ENCODE measurements at regions not wholly inside any gene's neighbourhood (a gene's known extent, or its start where the extent isn't known, plus 50 kb on each side); places are given as distances from the start of the nearest gene placed in this dataset.
A peak's percentile ranks its signal among the peaks of the same experiment; 100 is the strongest.

GRCh38 chr7:26090927-26091519, 61.0 kb upstream of the NFE2L3 start:
- DNase-seq (ENCODE audit: insufficient read length, low spot score) (peak; percentile 42), FAIRE-seq (peak; percentile 90)
- TF ChIP-seq, protein P1, sequence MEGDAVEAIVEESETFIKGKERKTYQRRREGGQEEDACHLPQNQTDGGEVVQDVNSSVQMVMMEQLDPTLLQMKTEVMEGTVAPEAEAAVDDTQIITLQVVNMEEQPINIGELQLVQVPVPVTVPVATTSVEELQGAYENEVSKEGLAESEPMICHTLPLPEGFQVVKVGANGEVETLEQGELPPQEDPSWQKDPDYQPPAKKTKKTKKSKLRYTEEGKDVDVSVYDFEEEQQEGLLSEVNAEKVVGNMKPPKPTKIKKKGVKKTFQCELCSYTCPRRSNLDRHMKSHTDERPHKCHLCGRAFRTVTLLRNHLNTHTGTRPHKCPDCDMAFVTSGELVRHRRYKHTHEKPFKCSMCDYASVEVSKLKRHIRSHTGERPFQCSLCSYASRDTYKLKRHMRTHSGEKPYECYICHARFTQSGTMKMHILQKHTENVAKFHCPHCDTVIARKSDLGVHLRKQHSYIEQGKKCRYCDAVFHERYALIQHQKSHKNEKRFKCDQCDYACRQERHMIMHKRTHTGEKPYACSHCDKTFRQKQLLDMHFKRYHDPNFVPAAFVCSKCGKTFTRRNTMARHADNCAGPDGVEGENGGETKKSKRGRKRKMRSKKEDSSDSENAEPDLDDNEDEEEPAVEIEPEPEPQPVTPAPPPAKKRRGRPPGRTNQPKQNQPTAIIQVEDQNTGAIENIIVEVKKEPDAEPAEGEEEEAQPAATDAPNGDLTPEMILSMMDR (IDR thresholded peaks at IDR 0.05; ENCODE audit: insufficient read depth, missing control alignments), result peak; percentile 69

DNA sequence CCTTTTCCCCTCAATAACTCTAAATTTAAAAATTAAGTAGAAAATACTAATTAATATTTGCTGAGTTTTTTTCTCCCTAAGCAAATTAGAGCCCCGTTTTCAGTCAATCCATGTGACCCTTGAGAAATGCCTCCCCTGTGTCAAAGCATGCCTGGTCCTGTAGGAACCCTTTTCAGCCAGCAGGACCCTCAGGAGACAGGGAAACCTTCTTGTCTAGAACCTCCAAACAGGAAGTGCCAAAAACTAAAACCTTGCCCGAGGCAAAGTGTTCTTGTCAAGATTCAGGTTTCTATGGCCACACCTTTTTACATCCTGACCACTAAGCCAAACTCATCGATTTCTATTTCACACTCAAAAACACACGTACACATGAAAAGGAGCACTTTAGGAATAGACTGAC, 60.1 kb upstream of the NFE2L3 start:
- TF ChIP-seq, protein P1 (IDR thresholded peaks at IDR 0.05; ENCODE audit: insufficient read depth, missing control alignments), result no peak
- no peak for FAIRE-seq
- no peak for DNase-seq (ENCODE audit: insufficient read length, low spot score)

- TF ChIP-seq, protein P1 (IDR thresholded peaks at IDR 0.05; ENCODE audit: insufficient read depth, missing control alignments), result no peak
- DNase-seq (ENCODE audit: insufficient read length, low spot score), result no peak
- no peak for FAIRE-seq
Observed at GRCh38 chr7:26093023-26093422, 59.0 kb upstream of the NFE2L3 start.

- FAIRE-seq (no peak), DNase-seq (ENCODE audit: insufficient read length, low spot score) (no peak)
- TF ChIP-seq, protein P1 (IDR thresholded peaks at IDR 0.05; ENCODE audit: insufficient read depth, missing control alignments), result no peak
Observed at GRCh38 chr7:26096136-26096535, 55.9 kb upstream of the NFE2L3 start.

DNA sequence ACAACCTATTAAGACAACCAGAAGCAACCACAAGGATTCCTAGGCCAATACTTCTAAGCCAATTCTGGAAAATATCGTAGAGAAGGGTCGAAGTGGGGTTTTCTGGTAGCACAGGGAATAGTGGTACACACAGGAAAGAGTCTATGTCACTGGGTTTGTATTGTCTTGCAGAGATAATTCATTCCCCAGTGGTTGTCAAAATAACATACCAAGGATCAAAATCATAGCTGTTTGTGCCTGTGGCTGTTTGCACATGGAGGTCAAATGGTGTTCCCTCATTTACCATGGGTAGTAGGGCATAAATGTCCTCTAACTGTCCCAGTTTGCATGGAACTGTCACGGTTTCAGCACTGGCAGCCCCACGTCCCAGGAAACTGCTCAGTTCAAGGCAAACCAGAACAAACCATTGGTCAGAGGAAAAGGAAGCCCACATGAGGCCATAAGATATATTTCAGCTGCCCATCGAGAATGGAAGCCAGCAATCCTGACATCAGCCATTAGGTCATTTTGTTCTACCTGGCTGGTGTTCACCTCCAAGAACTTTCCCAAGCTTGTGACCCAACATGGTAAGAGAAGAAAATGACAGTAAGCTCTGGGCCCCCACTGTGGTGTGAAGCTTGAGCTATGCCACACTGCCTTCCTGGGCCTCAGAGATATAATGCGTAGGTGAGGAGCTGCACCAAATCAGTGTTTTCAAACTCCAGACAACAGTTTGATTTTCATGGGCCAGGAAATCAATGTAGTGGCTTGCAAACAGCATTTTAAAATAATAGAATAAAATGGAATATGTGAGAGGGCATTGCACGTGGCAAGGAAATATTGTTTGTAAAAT, 53.9 kb upstream of the NFE2L3 start:
- TF ChIP-seq, protein P1 (IDR thresholded peaks at IDR 0.05; ENCODE audit: insufficient read depth, missing control alignments), result no peak
- FAIRE-seq (no peak), DNase-seq (ENCODE audit: insufficient read length, low spot score) (no peak)

- FAIRE-seq, result no peak
- TF ChIP-seq, protein P1 (IDR thresholded peaks at IDR 0.05; ENCODE audit: insufficient read depth, missing control alignments), result no peak
- no peak for DNase-seq (ENCODE audit: insufficient read length, low spot score)
Observed at GRCh38 chr7:26099236-26099635, 52.8 kb upstream of the NFE2L3 start.

Data from D721Med (cell line).